ENCODE measurements at regions not wholly inside any gene's neighbourhood (a gene's known extent, or its start where the extent isn't known, plus 50 kb on each side); places are given as distances from the start of the nearest gene placed in this dataset.

- DNase-seq (ENCODE audit: low spot score): no peak
Measured at GRCh38 chr6:63371104-63371715, 51.4 kb upstream of the LGSN start.

DNA sequence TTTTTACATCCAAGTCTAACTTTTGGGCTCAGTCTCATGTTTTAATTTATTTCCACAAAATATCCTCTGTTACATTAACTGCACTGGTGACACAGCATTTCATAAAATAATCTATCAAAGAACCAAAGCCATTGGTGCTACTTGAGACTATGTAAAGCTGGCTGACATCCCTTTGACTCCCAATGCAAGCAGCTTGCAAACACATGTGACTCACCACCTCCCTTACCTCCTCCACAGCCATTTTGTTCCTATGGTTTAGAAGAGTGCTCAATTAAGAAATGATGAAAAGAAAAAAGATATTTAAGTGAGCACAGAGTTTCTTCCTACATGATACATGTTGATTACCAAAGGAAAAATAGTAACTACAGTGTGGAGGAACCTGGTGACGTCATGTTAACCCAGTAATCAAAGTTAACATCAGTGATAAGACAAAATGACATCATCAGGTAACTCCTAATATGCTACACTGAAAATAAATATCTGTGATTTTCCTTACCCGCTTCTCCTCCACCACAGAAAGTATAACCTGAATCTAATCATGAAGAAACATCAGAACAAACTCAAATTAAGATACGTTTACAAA is 53.3 kb upstream of the LGSN start:
- DNase-seq (ENCODE audit: low spot score): no peak

GRCh38 chr6:63389191-63389844 is 69.5 kb upstream of the LGSN start:
- DNase-seq (ENCODE audit: low spot score): no peak

DNA sequence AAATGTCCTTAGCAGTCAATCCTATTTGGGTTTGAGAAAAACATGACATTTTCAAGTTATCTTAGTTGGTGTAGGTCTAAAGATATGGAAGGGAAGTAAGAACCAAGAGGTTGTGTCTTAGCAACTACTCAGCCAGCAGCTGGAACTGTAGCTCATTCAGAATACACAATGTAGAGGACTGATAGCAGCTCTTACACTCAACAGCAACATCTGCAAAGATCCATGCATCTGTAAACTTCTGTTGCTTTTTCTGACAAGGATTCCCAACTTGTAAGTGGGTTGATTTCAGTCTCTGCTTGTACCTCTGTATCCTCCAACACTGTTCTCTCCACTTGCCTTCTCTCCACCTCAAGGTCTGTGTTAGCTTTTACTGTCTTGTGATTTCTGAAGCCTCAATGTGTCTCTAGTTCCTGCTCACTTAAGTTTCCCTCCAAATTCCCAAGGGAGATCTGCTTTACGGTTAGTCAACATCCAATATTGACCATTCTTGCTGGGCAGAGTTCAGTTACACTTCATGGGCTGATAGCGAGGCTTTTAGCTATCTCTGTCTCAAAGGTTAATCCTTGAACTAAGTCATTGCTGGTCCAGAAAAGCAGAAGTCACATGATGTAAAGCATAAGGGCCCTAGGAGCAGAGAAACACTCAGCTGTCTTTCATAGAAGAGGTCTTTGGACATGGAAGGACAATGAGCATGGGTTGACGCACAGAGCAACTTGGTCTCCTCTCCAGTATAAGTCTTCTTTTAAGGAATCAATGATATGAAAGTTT is 71.6 kb upstream of the LGSN start:
- DNase-seq (ENCODE audit: low spot score): no peak

- no peak for DNase-seq (ENCODE audit: low spot score)
Measured at GRCh38 chr6:63392092-63392724, 72.4 kb upstream of the LGSN start.

- DNase-seq (ENCODE audit: low spot score): no peak
Measured at GRCh38 chr6:63394656-63395308, 75.0 kb upstream of the LGSN start.

DNA sequence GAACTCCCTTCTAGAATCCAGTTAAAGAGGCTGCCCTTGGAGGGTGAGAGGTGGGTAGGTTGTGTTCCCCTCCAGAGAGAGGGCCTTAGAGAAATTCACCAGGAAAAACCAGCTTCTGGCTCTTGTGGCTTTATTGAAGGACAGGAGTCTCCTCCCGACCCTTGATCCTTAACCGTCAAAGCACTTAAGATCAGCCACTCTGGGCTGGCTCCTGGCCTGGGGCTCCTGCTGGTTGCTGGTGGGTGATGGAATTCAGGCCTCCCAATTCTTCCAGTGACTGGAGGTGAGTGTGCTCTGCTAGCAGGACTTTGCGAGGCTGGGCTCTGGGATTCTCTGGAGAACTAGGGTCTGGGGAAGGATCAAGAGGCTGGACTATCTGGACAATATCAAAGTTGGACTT is 75.6 kb upstream of the LGSN start:
- no peak for DNase-seq (ENCODE audit: low spot score)

DNA sequence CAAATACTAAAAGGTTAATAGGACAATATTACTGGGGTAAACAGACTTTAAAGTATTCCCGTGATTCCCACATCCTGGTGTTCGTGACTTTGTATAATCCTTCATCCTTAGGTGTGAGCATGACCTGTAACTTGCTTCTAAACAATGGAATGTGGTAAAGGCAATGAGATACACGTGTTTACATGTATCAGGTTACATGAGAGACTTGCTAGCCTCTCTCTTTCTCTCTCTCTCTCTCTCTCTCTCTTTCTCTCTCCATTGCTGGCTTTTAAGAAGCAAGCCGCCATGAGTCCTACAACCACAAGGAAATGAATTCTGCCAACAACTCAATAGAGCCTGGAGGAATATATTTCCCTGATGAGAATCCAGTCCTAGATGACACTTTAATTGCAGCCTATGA is 83.9 kb upstream of the LGSN start:
- DNase-seq (ENCODE audit: low spot score): no peak

- DNase-seq (ENCODE audit: low spot score): no peak
Measured at GRCh38 chr6:63410435-63411426, 90.9 kb upstream of the LGSN start.

DNA sequence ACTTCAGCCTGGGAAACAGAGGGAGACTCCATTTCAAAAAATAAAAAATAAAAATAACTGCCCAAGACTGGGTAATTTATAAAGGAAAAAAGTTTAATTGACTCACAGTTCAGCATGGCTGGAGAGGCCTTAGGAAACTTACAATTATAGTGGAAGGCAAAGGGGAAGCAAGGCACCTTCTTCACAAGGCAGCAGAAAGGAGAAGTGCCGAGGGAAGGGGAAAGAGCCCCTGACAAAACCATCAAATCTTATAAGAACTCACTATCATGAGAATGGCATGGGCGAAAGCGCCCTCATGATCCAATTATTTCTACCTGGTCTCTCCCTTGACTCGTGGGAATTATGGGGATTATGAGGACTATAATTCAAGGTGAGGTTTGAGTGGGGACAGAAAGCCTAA is 95.5 kb upstream of the LGSN start:
- no peak for DNase-seq (ENCODE audit: low spot score)

DNA sequence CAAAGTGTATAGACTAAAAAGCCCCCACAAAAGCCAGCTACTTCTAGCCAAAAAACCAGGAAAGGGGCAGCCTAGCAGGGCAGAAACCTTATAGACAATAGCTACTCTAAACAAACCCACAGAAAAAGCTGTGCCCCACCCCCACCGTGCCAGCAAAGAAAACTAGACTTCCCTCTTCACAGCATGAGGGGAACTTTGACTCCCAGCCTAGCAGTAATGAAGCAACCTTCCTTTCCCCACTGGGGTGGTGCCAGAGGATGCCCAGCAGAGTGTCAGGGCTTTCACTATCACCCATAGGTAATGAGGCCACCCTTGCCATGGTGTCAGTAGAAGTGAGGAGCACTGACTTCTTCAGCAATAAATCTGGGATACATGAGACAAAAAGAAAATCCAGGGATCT is 99.0 kb upstream of the LGSN start:
- DNase-seq (ENCODE audit: low spot score): no peak

DNA sequence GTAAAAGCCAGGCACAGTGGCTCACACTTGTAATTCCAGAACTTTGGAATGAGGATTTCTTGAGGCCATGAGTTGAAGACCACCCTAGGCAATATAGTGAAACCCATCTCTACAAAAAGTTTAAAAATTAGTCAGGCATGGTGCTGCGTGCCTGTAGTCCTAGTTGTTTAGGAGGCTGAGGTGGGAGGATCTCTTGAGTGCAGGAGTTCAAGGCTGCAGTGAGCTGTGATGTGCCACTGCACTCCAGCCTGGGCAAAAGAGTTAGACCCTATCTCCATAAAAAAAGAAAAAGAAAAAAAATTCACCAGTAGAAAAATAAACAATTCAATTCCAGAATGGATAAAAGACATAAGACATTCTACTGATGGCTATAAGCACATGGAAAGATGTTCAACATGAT is 104.9 kb upstream of the LGSN start:
- no peak for DNase-seq (ENCODE audit: low spot score)

GRCh38 chr6:63425493-63425892 is 105.7 kb upstream of the LGSN start:
- no peak for DNase-seq (ENCODE audit: low spot score)

- DNase-seq (ENCODE audit: low spot score): no peak
Measured at GRCh38 chr6:63426844-63427243, 107.1 kb upstream of the LGSN start.

- no peak for DNase-seq (ENCODE audit: low spot score)
Measured at GRCh38 chr6:63427951-63428350, 108.2 kb upstream of the LGSN start.

DNA sequence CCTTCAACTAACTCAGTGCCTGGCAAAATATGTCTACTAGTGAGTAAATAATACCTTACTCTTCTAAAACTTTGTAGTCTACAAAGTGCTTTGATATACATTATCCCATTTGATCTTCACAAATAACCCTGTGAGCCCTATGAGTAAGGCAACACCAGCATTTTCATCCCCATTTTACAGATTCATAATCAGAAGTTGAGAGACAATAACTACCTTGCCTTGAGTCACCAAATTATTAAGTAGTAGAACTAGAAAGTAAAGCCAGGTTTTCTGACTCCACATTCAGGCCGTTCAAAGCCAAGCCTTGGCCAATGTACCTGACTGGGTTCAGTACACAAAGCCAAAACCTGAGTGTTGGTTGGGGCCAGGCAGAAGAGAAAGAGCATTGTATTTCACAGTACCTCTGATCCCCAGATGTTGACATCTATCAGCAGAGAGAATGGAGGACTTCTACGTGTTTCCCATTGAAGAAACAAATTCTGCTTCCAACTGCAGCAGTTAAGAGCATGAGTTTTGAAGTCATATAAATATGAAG is 111.3 kb upstream of the LGSN start:
- no peak for DNase-seq (ENCODE audit: low spot score)

DNA sequence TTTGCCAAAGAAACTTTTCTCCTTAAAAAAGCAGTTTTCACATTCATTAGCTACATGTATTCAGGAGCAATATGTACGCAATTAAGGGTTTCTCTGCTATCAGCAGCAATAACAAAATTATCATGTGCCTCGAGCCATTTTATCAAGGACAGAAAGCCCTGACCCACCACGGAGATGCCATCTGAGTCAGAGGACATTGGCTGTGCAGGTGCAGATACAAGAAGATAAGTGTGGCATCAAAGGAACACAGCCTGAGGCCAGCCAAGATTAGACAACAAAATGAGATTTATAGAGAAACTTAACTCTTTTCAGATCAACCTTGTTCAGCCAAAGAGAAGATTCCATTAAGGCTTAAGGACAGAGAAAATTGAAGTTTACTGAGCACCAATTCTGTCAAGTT is 115.2 kb upstream of the LGSN start:
- no peak for DNase-seq (ENCODE audit: low spot score)

- DNase-seq (ENCODE audit: low spot score): no peak
Measured at GRCh38 chr6:63436356-63436755, 116.6 kb upstream of the LGSN start.

DNA sequence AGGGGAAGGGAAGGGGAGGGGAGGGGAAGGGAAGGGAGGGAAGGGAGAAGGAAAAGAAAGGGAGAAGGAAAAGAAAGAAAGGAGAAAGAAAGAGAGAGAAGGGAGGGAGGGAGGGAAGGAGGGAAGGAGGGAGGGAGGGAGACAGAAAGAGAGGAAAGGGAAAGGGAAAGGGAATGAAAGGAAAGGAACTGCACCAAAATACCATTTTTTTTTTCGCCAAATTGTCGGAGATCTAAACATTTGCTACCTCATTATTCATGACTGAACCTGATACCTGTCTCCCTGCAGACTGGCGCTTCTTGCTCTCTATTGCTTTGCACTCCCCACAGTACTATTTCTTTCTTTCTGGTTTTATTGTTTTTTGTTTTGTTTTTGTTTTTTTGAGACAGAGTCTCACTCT is 117.3 kb upstream of the LGSN start:
- no peak for DNase-seq (ENCODE audit: low spot score)

- no peak for DNase-seq (ENCODE audit: low spot score)
Measured at GRCh38 chr6:63440057-63440456, 120.3 kb upstream of the LGSN start.

GRCh38 chr6:63440594-63440993 is 120.8 kb upstream of the LGSN start:
- no peak for DNase-seq (ENCODE audit: low spot score)
